DOHH2 (cell line): ENCODE measurements at regions not wholly inside any gene's neighbourhood (a gene's known extent, or its start where the extent isn't known, plus 50 kb on each side); places are given as distances from the start of the nearest gene placed in this dataset.

Source experiments
- CTCF ChIP-seq: fragments of 200-600 bp; sonication (generic); IDR thresholded peaks from one replicate; pipeline ENCODE4 v1.5.1; 2014; ENCODE audit warnings: antibody characterized with exemption, mild to moderate bottlenecking, low read depth, low read length; ENCODE audit not compliant: poor library complexity, severe bottlenecking
- EZH2phosphoT487 ChIP-seq: fragments of 200-600 bp; sonication (generic); IDR thresholded peaks from 2 replicates; pipeline ENCODE4 v1.6.1; 2017; ENCODE audit warnings: borderline replicate concordance, mild to moderate bottlenecking, antibody characterized with exemption, low read length, moderate library complexity, mixed read lengths

GRCh38 chr10:62938672-62939071 lies 122.5 kb upstream of the EGR2 start:
- TF ChIP-seq CTCF (no peak), EZH2phosphoT487 (no peak)
